Uterus (tissue), 2 donors: ENCODE measurements at regions not wholly inside any gene's neighbourhood (a gene's known extent, or its start where the extent isn't known, plus 50 kb on each side); places are given as distances from the start of the nearest gene placed in this dataset.

ENCODE experiments used
- CTCF ChIP-seq, 4 experiments: fragments of 200-600 bp in 2 of 4; fragments of 450-650 bp in 2 of 4; sonication (generic) in 2 of 4; IDR thresholded peaks; one replicate each; pipeline ENCODE4 v1.5.1; 2016 to 2019; ENCODE audit warnings: antibody characterized with exemption in 4 of 4, mild to moderate bottlenecking in 2 of 4, moderate library complexity in 1 of 4
- POLR2A ChIP-seq, 2 donors: fragments of 450-650 bp; IDR thresholded peaks; one replicate each; pipeline ENCODE4 v1.6.1; 2016; ENCODE audit warnings: antibody characterized with exemption in 2 of 2, mild to moderate bottlenecking in 1 of 2, moderate library complexity in 1 of 2

- TF ChIP-seq POLR2A (IDR thresholded peaks at IDR 0.05) (no peak), CTCF (IDR thresholded peaks at IDR 0.05) (no peak)
Observed at GRCh38 chr15:26197060-26197459, 333.9 kb upstream of the ATP10A start.
